HL-60 (cell line): ENCODE measurements at regions not wholly inside any gene's neighbourhood (a gene's known extent, or its start where the extent isn't known, plus 50 kb on each side); places are given as distances from the start of the nearest gene placed in this dataset.

Experiments
- DNase-seq, 2 experiments: peaks; one replicate each; pipeline ENCODE4 v3.0.0-alpha.2; 2010 to 2020; ENCODE audit warnings: low read depth in 1 of 2, low spot score in 1 of 2
- H3K27ac ChIP-seq: fragments of 250-450 bp; sonication (Bioruptor Pico); replicated peaks from 2 replicates; pipeline ENCODE4 v1.5.1; 2020; ENCODE audit warnings: mild to moderate bottlenecking, moderate library complexity
- H3K27me3 ChIP-seq: fragments of 250-450 bp; sonication (Bioruptor Pico); 2 replicates; pipeline ENCODE4 v1.5.1; 2021; ENCODE audit warnings: mild to moderate bottlenecking, moderate library complexity; ENCODE audit not compliant: insufficient read depth, poor library complexity, severe bottlenecking
- H3K4me3 ChIP-seq: replicated peaks from 2 replicates; pipeline ENCODE4 v1.5.1; 2011; ENCODE audit warnings: mild to moderate bottlenecking, control low read depth, low read length; ENCODE audit not compliant: insufficient read depth
- GABPA ChIP-seq: IDR thresholded peaks from 2 replicates; pipeline ENCODE4 v1.6.1; 2012; ENCODE audit warnings: low read depth
- POLR2AphosphoS5 ChIP-seq: IDR thresholded peaks from 2 replicates; pipeline ENCODE4 v1.6.1; 2012; ENCODE audit warnings: low read depth
- SPI1 ChIP-seq: IDR thresholded peaks from 2 replicates; pipeline ENCODE4 v1.6.1; 2012; ENCODE audit warnings: low read depth, mild to moderate bottlenecking, borderline replicate concordance
- TF ChIP-seq, protein P1 (sequence below): IDR thresholded peaks from one replicate; pipeline ENCODE4 v1.5.1; 2011; ENCODE audit warnings: low read length, control low read depth, inconsistent platforms; ENCODE audit not compliant: insufficient read depth
- TF ChIP-seq, protein P2 (sequence below): IDR thresholded peaks from 2 replicates; pipeline ENCODE4 v1.6.1; 2012; ENCODE audit warnings: low read depth; ENCODE audit not compliant: insufficient replicate concordance

DNA sequence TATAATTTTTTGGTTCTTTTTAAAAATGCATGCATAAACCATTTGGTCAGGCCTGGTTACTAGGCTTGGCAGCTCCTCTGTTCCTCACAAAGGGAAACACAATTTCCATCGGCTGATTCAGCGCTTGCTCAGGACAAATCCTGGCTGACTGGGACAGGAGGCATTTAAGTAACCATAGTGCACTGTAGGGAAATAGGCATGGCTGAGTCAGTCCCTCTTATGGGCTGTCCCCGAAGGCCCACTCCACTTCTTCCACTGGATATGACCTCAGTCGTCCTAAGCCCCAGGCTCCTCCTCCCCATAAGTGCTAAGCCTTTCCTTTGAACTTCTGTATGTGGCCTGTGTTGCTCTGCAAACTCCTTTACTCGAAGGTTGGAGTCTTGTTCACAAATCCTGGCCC lies 71.2 kb upstream of the GLIS3 start:
- Histone ChIP-seq H3K4me3 (no peak overlapping the region), H3K27ac (no peak overlapping the region), H3K27me3 (peaks cover 3% of the 10 kb centered on the region)
- no peak for DNase-seq
- TF ChIP-seq, protein P1, sequence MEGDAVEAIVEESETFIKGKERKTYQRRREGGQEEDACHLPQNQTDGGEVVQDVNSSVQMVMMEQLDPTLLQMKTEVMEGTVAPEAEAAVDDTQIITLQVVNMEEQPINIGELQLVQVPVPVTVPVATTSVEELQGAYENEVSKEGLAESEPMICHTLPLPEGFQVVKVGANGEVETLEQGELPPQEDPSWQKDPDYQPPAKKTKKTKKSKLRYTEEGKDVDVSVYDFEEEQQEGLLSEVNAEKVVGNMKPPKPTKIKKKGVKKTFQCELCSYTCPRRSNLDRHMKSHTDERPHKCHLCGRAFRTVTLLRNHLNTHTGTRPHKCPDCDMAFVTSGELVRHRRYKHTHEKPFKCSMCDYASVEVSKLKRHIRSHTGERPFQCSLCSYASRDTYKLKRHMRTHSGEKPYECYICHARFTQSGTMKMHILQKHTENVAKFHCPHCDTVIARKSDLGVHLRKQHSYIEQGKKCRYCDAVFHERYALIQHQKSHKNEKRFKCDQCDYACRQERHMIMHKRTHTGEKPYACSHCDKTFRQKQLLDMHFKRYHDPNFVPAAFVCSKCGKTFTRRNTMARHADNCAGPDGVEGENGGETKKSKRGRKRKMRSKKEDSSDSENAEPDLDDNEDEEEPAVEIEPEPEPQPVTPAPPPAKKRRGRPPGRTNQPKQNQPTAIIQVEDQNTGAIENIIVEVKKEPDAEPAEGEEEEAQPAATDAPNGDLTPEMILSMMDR = no peak
- TF ChIP-seq POLR2AphosphoS5 (no peak), SPI1 (no peak), GABPA (no peak)
- TF ChIP-seq, protein P2, sequence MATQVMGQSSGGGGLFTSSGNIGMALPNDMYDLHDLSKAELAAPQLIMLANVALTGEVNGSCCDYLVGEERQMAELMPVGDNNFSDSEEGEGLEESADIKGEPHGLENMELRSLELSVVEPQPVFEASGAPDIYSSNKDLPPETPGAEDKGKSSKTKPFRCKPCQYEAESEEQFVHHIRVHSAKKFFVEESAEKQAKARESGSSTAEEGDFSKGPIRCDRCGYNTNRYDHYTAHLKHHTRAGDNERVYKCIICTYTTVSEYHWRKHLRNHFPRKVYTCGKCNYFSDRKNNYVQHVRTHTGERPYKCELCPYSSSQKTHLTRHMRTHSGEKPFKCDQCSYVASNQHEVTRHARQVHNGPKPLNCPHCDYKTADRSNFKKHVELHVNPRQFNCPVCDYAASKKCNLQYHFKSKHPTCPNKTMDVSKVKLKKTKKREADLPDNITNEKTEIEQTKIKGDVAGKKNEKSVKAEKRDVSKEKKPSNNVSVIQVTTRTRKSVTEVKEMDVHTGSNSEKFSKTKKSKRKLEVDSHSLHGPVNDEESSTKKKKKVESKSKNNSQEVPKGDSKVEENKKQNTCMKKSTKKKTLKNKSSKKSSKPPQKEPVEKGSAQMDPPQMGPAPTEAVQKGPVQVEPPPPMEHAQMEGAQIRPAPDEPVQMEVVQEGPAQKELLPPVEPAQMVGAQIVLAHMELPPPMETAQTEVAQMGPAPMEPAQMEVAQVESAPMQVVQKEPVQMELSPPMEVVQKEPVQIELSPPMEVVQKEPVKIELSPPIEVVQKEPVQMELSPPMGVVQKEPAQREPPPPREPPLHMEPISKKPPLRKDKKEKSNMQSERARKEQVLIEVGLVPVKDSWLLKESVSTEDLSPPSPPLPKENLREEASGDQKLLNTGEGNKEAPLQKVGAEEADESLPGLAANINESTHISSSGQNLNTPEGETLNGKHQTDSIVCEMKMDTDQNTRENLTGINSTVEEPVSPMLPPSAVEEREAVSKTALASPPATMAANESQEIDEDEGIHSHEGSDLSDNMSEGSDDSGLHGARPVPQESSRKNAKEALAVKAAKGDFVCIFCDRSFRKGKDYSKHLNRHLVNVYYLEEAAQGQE = no peak

DNA sequence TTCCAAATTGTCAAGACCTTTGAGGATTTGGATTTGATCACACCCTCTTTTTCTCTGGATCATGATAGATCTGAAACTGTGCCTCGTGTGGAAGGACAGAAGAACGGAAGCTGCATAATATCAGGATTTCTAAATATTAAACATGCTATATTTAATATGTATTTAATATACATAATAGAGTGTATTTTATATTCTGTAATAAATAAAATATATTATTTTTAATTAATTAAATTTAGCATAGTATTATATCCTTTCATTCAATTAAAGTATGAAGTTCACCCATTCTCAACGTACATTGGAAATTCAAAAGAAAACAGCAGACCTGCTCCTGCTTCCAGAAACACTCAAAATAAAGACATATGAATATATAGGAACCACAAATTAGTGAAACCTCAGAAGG lies 70.6 kb upstream of the GLIS3 start:
- no peak overlapping the region for H3K4me3 ChIP-seq
- TF ChIP-seq, protein P2 = no peak
- TF ChIP-seq POLR2AphosphoS5 (no peak), SPI1 (no peak), GABPA (no peak)
- TF ChIP-seq, protein P1 = no peak
- no peak for DNase-seq
- H3K27me3 ChIP-seq = peaks cover 3% of the 10 kb centered on the region
- no peak overlapping the region for H3K27ac ChIP-seq

DNA sequence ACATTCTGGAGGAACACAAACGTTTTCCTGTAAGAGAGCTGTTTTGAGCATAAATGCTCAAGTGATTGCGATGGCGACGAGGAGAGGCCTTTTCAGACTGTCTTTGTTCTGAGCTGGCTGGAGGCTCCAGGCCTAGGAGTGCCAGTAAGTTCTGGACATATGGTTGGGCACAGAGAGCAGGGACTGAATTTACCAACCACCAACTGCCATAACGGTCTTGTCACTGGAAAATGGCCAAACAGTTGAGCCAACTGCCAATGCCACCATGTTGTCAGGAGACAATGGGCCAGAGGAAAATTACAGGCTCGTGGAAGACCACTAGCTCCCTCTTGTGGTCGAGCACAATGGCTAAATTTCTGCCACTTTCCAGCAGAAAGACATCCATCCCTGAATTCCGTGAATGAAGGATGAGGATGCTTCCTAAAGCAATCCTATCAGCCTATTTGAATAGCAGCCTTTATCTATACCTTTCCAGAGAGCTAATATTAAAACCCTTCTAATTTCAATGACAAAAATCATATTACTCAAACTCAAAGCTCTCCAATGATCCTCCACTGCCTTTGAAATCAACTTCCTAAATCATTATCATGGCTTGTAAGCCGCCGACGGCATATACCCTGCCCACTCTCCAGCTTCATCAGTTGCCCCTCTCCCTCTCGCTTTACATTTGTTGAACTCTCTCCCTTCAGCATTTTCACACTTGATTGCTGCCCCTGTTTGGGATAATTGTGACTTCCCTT lies 66.9 kb upstream of the GLIS3 start:
- TF ChIP-seq POLR2AphosphoS5 = no peak
- TF ChIP-seq, protein P2 = no peak
- TF ChIP-seq, protein P1 = peak; percentile 82
- no peak overlapping the region for H3K27ac ChIP-seq
- peak; percentile 12 to 28 for DNase-seq

More for the DNA sequence above, 66.9 kb upstream of the GLIS3 start:
- H3K27me3 ChIP-seq = no peaks in the 10 kb centered on the region
- H3K4me3 ChIP-seq = no peak overlapping the region
